GM10248 (cell line): ENCODE measurements at regions not wholly inside any gene's neighbourhood (a gene's known extent, or its start where the extent isn't known, plus 50 kb on each side); places are given as distances from the start of the nearest gene placed in this dataset.

Experiments used
- CTCF ChIA-PET: fragments of 300-600 bp; sonication (Branson Sonifier 250); formaldehyde crosslinking; extraction: SDS; loops from one replicate; lab custom pipeline; 2021; ENCODE audit warnings: antibody characterized with exemption; lab: Yijun Ruan, JAX
- POLR2A ChIA-PET: fragments of 350-650 bp; sonication (Branson Sonifier 250); formaldehyde crosslinking; extraction: SDS; loops from one replicate; lab custom pipeline; 2020; ENCODE audit warnings: antibody characterized with exemption; lab: Yijun Ruan, JAX
- DNase-seq: peaks from one replicate; pipeline ENCODE4 v3.0.0; 2012; ENCODE audit errors: extremely low spot score
- TF ChIP-seq, protein P1 (sequence below): IDR thresholded peaks from 2 replicates; pipeline ENCODE4 v1.5.1; 2012; ENCODE audit warnings: mild to moderate bottlenecking, low read depth; ENCODE audit errors: extremely low read depth, missing control alignments, control extremely low read depth

GRCh38 chr11:129249923-129250322 lies 57.8 kb upstream of the ARHGAP32 start:
- no peak for DNase-seq
- TF ChIP-seq, protein P1, sequence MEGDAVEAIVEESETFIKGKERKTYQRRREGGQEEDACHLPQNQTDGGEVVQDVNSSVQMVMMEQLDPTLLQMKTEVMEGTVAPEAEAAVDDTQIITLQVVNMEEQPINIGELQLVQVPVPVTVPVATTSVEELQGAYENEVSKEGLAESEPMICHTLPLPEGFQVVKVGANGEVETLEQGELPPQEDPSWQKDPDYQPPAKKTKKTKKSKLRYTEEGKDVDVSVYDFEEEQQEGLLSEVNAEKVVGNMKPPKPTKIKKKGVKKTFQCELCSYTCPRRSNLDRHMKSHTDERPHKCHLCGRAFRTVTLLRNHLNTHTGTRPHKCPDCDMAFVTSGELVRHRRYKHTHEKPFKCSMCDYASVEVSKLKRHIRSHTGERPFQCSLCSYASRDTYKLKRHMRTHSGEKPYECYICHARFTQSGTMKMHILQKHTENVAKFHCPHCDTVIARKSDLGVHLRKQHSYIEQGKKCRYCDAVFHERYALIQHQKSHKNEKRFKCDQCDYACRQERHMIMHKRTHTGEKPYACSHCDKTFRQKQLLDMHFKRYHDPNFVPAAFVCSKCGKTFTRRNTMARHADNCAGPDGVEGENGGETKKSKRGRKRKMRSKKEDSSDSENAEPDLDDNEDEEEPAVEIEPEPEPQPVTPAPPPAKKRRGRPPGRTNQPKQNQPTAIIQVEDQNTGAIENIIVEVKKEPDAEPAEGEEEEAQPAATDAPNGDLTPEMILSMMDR, result no peak
- POLR2A ChIA-PET, result no interaction called here
- CTCF ChIA-PET, result interaction anchor here (1.5 kb wide), 1 partner anchor 9 kb away, joined by 4 read pairs; no protein-coding TSS in a partner anchor

GRCh38 chr11:129249351-129249750 lies 57.2 kb upstream of the ARHGAP32 start:
- TF ChIP-seq, protein P1, result no peak
- ChIA-PET POLR2A (no interaction called here), CTCF (no interaction called here)
- no peak for DNase-seq

DNA sequence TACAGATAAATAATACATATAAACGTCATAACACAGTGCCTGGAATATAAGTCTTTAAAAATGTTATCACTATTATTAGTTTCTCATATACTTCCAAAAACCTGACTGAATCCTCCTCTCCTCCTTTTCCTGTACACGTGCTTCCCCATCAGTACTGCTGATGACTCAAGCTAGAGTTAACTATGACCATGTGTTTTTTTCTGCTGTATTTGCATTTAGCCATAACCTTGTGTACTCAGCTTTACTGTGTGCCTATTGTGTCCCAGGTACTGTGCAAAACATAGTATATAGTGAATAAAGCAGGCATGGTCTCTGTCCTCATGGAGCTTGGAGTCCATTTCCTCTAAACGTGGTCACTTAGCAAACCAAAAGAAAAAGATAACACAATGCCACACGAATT lies 56.5 kb upstream of the ARHGAP32 start:
- ChIA-PET CTCF (no interaction called here), POLR2A (no interaction called here)
- TF ChIP-seq, protein P1, result no peak
- no peak for DNase-seq

- DNase-seq, result no peak
Measured at GRCh38 chr11:129247135-129247534, 55.0 kb upstream of the ARHGAP32 start.

GRCh38 chr11:129242855-129243254 lies 50.7 kb upstream of the ARHGAP32 start:
- no peak for DNase-seq
- ChIA-PET POLR2A (no interaction called here), CTCF (interaction anchor here (0.7 to 3.5 kb wide), 4 partner anchors 9 to 89 kb away, joined by 3 to 12 read pairs (median 6); no protein-coding TSS in a partner anchor)
- TF ChIP-seq, protein P1, result no peak

More at GRCh38 chr11:129247135-129247534, 55.0 kb upstream of the ARHGAP32 start:
- TF ChIP-seq, protein P1, result no peak
- POLR2A ChIA-PET, result no interaction called here
- CTCF ChIA-PET, result interaction anchor here (2.3 kb wide), 1 partner anchor 9 kb away, joined by 5 read pairs; no protein-coding TSS in a partner anchor
